Uterus (tissue), 2 donors: ENCODE measurements at regions not wholly inside any gene's neighbourhood (a gene's known extent, or its start where the extent isn't known, plus 50 kb on each side); places are given as distances from the start of the nearest gene placed in this dataset.

Source experiments
- POLR2A ChIP-seq, 2 donors: fragments of 450-650 bp; IDR thresholded peaks; one replicate each; pipeline ENCODE4 v1.6.1; 2016; ENCODE audit warnings: antibody characterized with exemption in 2 of 2, mild to moderate bottlenecking in 1 of 2, moderate library complexity in 1 of 2
- TF ChIP-seq, protein P1 (sequence below), 4 experiments: fragments of 200-600 bp in 2 of 4; fragments of 450-650 bp in 2 of 4; sonication (generic) in 2 of 4; IDR thresholded peaks; one replicate each; pipeline ENCODE4 v1.5.1; 2016 to 2019; ENCODE audit warnings: antibody characterized with exemption in 4 of 4, mild to moderate bottlenecking in 2 of 4, moderate library complexity in 1 of 4

DNA sequence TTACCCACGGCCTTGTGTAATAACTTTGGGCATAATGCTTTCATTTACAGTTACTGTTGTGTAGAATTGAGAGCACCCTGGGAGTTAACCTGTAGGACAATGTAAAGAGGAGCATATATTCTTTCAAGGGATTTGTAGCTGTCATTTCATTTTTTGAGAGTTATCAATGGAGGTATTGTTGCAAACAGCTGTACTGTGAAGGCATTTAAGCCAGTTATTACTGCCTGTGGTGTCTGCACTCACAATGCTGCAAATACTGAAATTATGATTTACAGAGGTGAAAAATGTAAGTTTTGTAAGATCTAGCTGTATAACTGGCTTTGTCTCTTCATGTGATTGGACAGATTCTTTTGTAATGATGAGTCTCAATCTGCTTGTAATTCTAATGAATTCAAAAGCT, 131.5 kb upstream of the FAT1 start:
- TF ChIP-seq, protein P1, sequence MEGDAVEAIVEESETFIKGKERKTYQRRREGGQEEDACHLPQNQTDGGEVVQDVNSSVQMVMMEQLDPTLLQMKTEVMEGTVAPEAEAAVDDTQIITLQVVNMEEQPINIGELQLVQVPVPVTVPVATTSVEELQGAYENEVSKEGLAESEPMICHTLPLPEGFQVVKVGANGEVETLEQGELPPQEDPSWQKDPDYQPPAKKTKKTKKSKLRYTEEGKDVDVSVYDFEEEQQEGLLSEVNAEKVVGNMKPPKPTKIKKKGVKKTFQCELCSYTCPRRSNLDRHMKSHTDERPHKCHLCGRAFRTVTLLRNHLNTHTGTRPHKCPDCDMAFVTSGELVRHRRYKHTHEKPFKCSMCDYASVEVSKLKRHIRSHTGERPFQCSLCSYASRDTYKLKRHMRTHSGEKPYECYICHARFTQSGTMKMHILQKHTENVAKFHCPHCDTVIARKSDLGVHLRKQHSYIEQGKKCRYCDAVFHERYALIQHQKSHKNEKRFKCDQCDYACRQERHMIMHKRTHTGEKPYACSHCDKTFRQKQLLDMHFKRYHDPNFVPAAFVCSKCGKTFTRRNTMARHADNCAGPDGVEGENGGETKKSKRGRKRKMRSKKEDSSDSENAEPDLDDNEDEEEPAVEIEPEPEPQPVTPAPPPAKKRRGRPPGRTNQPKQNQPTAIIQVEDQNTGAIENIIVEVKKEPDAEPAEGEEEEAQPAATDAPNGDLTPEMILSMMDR (IDR thresholded peaks at IDR 0.05), result no peak
- TF ChIP-seq POLR2A (IDR thresholded peaks at IDR 0.05), result no peak
